COLO668 (cell line): ENCODE measurements at regions not wholly inside any gene's neighbourhood (a gene's known extent, or its start where the extent isn't known, plus 50 kb on each side); places are given as distances from the start of the nearest gene placed in this dataset.

Experiments used
- DNase-seq: peaks from one replicate; lab custom pipeline; 2025; ENCODE audit not compliant: unreplicated experiment; lab: John Stamatoyannopoulos, UW

GRCh38 chr7:26487780-26488515 is 196.3 kb downstream of the SNX10 start:
- no peak for DNase-seq

- DNase-seq, result no peak
Measured at GRCh38 chr7:26489391-26489790, 197.7 kb downstream of the SNX10 start.

GRCh38 chr7:26489906-26490639 is 198.4 kb downstream of the SNX10 start:
- no peak for DNase-seq

- peak; percentile 77 for DNase-seq
Measured at GRCh38 chr7:26490640-26491624, 199.3 kb downstream of the SNX10 start.

GRCh38 chr7:26492816-26493215 is 201.2 kb downstream of the SNX10 start:
- no peak for DNase-seq

- DNase-seq, result no peak
Measured at GRCh38 chr7:26493737-26494428, 202.2 kb downstream of the SNX10 start.

GRCh38 chr7:26495569-26495968 is 203.9 kb downstream of the SNX10 start:
- DNase-seq, result no peak

- DNase-seq, result no peak
Measured at GRCh38 chr7:26497801-26498596, 206.3 kb downstream of the SNX10 start.

GRCh38 chr7:26499315-26499897 is 207.7 kb downstream of the SNX10 start:
- DNase-seq, result no peak

- no peak for DNase-seq
Measured at GRCh38 chr7:26500749-26501352, 209.2 kb downstream of the SNX10 start.

GRCh38 chr7:26504411-26505120 is 212.9 kb downstream of the SNX10 start:
- no peak for DNase-seq

GRCh38 chr7:26506196-26506595 is 214.5 kb downstream of the SNX10 start:
- no peak for DNase-seq

- no peak for DNase-seq
Measured at GRCh38 chr7:26507108-26507987, 215.7 kb downstream of the SNX10 start.

GRCh38 chr7:26508481-26508880 is 216.8 kb downstream of the SNX10 start:
- DNase-seq, result peak; percentile 97

- DNase-seq, result peak; percentile 87
Measured at GRCh38 chr7:26508917-26509316, 217.3 kb downstream of the SNX10 start.

GRCh38 chr7:26510231-26510957 is 218.7 kb downstream of the SNX10 start:
- no peak for DNase-seq

GRCh38 chr7:26511866-26512265 is 220.2 kb downstream of the SNX10 start:
- no peak for DNase-seq
